HG03135 (cell line): ENCODE measurements at regions not wholly inside any gene's neighbourhood (a gene's known extent, or its start where the extent isn't known, plus 50 kb on each side); places are given as distances from the start of the nearest gene placed in this dataset.

Source experiments
- ATAC-seq: cut with Tn5 transposase; IDR thresholded peaks from one replicate; pipeline ENCODE4 v1.9.1; 2021; ENCODE audit warnings: mild to moderate bottlenecking, moderate library complexity; ENCODE audit not compliant: unreplicated experiment

DNA sequence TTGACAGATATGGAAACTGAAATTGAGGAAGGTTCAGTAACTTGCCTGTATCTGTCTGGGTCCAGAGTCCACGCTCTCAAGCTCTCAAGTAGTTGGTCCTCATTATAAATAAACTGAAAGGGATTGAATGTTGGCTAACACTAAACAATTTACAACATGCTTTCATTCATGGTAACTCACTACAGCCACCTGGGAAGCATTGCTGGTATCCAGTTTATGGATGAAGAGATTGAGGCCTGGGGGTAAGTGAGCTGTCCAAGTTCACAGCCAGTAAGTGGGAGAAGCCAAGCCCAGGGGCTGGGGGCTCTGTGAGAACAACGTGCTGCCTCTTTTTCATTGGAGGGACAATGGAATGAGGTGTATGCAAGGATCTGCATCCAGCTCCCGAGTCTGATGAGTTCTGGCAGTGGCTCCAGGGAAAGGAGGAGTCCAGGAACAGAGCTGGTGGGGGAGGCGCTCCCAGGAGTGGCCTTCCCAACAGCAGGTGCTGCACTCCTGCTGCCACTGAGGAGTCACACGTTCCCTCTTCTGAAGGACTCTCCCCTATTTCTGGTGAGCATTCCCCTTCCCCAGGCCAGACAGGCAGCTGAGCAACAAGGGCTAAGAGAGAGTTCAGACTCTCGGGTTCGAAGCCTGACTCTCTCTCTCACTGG lies 175.8 kb downstream of the CSNK2A3 start:
- no peak for ATAC-seq

GRCh38 chr11:11173316-11174025 lies 179.6 kb downstream of the CSNK2A3 start:
- ATAC-seq = no peak

DNA sequence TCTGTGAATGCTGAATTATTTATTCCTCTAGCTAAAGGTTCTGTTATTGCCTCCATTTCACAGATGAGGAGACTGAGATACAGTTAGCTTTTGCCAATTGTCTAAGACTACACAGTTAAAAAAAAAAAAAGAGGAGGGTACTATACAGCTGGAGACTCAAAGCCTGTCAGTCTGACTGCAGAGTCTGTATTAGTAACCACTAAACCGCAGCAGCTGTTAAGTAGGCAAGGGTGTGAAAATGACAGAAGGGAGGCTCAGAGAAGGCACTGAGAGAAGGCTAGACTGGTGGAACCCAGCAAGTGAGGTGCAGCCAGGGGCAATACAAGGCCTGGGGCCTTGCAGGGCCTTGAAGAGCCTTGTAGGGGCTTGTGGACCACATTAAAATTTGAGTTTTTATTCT lies 181.2 kb downstream of the CSNK2A3 start:
- ATAC-seq = no peak

GRCh38 chr11:11171285-11171684 lies 181.8 kb downstream of the CSNK2A3 start:
- ATAC-seq = no peak

GRCh38 chr11:11170352-11171084 lies 182.5 kb downstream of the CSNK2A3 start:
- no peak for ATAC-seq

GRCh38 chr11:11169715-11170351 lies 183.2 kb downstream of the CSNK2A3 start:
- no peak for ATAC-seq

DNA sequence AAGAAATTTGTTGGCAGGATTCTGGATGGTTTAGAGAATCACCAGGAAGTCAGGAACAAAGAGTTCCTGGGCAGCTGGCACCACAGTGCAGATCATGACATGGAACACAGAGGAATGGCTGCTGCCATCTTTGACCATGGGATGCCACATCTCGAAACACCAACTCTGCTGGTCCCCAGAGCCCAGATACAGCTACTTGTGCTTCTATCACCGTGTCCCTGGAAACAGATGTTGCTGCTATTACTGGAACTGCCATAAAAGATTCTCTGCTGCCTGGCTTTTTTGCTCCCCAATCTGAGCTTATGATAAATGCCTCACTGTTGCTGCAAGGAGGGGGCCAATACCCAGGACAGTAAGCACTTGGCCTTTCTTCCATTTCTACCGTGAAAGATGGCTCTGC lies 185.2 kb downstream of the CSNK2A3 start:
- ATAC-seq = no peak

GRCh38 chr11:11164334-11164690 lies 188.7 kb downstream of the CSNK2A3 start:
- ATAC-seq = no peak

DNA sequence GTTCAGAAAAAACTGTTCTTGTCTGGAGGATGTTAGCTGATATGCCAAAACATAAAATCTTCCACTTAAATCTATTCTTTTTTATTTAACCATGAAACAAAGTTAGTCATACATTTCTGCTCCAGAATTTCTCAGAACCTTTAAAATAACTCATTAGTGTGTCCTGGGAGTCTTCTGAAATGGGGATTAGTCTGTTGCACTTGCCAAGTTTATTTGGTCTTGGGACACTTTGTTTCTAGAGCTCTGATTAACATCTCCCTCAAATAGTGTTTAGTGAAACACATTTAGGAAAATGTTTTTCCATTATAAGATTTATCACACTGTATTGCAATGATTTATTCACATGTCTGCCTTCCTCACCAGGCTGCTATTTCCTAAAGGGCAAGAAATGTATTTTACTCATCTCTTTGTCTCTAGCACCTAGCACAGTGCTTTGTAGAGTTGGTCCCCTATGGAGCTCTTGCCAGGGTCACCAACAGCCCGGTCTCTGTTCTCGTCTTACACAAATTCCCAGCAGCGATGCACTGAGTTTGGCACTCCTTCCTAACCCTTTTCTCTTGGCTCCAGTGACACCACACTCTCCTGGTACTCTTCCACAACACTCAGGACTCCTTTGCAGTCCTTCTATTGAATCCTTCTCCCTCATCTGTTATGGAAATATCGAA lies 189.2 kb downstream of the CSNK2A3 start:
- no peak for ATAC-seq

DNA sequence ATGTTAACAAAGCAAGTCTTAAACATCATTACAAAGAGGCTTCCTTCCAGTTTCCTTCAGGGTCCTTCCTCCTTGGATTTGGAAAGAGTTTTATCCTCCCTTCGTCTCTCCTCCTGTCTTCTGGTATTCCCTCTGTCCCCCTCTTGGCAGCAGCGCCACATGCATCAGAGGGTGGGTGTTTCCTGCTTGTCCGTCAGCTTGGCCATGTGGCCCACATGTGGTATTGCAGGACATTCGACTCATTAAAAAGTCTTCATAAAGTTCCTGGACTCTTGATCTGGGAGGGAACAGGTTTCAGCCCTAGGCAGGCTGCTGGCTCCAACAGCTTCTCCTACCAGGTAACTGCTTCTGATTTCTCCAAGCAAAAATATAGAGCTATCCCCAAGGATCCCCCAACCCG lies 189.8 kb downstream of the CSNK2A3 start:
- no peak for ATAC-seq

- ATAC-seq = no peak
These were observed 195.9 kb downstream of the CSNK2A3 start for GRCh38 chr11:11157185-11157584.

- no peak for ATAC-seq
These were observed 196.9 kb downstream of the CSNK2A3 start for GRCh38 chr11:11155962-11156815.

- ATAC-seq = no peak
These were observed 200.2 kb downstream of the CSNK2A3 start for GRCh38 chr11:11152877-11153276.

DNA sequence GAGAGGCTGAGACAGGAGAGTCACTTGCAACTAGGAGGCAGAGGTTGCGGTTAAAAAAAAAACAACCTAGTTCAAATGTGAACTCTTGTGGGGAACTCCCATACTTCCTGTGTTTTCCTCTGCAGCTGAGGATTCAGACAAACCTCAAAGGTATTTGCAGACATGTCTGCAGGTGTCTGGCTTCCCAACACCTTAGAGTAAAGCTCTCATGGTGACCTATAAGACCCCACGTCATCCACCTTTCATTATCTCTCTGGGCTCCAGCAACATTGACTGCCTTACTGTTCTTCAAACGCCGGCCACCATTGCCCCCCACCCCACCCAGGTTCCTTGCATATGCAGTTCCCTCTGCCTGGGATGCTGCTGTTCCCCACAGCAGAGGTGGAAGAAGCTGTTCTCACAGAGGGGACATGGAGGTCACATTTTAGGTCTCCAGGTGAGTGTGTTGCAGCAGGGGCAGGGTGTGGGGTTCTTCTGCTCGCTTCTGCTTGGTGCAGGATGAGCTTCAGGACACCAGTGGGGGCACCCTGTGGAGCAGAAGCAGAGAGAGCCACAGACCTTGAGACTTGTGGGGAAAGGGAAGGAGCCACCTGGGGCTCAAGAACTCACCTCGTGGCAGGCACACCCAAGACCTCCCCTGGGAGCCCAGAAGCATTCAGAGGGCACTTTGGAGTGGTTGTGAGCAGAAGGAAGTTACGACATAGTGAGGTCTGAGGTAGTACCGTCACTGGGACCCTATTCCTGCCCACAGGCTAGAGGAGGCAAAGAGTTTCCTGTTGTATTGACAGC lies 203.2 kb downstream of the CSNK2A3 start:
- ATAC-seq = no peak

GRCh38 chr11:11148596-11148995 lies 204.5 kb downstream of the CSNK2A3 start:
- ATAC-seq = no peak

DNA sequence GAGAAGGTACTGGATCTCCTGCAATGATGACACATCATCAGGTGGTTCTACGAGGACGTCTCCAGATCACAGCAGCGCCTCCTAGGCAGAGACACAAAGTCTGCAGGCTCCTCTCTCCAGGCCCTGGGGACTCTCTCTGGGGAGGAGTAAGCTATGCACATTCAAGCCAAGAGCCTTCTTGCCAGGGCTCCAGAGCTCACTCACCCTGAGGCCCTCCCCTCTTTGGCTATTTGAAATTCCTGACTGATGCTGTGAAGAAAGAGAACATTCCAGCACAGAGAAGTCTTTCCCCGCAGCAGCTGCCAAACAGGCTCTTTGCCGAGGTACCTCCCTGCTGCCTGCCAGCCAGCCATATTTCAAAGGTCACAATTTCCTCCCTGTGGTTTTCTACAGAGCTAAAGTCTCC lies 204.9 kb downstream of the CSNK2A3 start:
- no peak for ATAC-seq

DNA sequence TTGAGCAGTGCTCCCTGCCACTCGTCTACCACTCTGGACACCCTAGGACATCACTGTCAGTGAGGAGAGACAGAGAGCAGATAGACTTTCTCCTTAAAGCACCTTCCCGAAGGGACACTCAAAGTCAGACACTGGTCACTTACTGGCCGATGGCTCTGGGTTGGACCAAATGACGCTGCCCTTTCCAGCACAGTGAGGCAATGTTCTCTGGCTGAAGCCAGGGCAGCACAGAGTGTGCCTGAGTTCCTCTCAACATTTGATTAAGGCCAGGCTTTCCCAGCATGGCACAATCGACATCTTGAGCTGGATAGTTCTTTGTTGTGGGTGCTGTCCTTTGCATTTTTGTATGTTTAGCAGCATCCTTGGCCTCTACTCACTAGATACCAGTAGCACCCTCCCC lies 206.2 kb downstream of the CSNK2A3 start:
- no peak for ATAC-seq

DNA sequence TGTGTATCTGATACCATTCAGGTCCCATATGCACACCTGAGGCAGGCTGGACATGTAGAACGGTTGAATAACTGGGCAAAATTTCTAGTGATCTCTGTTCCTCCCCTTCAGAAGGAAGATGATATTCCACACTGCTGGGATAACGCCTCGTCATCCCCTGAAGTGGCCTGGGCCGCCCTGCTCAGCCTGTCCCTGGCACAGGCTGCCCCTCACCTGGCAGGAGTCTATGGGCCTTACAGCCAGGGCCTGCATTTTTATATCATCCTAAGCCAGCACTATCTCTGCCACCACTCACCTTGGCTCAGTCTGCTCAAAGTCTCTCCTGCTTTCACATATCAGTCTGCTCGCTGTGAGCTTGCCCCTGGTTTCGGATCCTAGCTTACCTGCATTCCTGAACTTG lies 209.2 kb downstream of the CSNK2A3 start:
- no peak for ATAC-seq

- no peak for ATAC-seq
These were observed 210.6 kb downstream of the CSNK2A3 start for GRCh38 chr11:11142430-11142829.
